MCF 10A (cell line): ENCODE measurements at regions not wholly inside any gene's neighbourhood (a gene's known extent, or its start where the extent isn't known, plus 50 kb on each side); places are given as distances from the start of the nearest gene placed in this dataset.

Experiments
- BruUV-seq: library from RNA; stranded (reverse); fragments of 400-500 nt; replicated peaks from 2 replicates; lab custom pipeline; 2021; lab: Mats Ljungman, UMichigan
- CTCF ChIA-PET: fragments of 300-600 bp; sonication (Branson Sonifier 250); formaldehyde crosslinking; extraction: SDS; loops from one replicate; lab custom pipeline; 2021; ENCODE audit warnings: antibody characterized with exemption, inconsistent platforms; lab: Yijun Ruan, JAX
- POLR2A ChIA-PET: fragments of 300-600, 350-650 bp; sonication (Branson Sonifier 250); formaldehyde crosslinking; extraction: SDS; loops from one replicate; lab custom pipeline; 2020; ENCODE audit warnings: antibody characterized with exemption, inconsistent platforms; lab: Yijun Ruan, JAX
- DNase-seq: peaks from one replicate; pipeline ENCODE4 v3.0.0-alpha.2; 2018; ENCODE audit not compliant: unreplicated experiment
- H3K27ac Mint-ChIP-seq: one replicate; pipeline ENCODE4 v1.8.0; 2022; ENCODE audit warnings: mild to moderate bottlenecking, low read depth, mixed read lengths; ENCODE audit not compliant: unreplicated experiment
- H3K27me3 Mint-ChIP-seq: one replicate; pipeline ENCODE4 v1.8.0; 2022; ENCODE audit warnings: mixed read lengths; ENCODE audit not compliant: insufficient read depth, unreplicated experiment
- H3K36me3 Mint-ChIP-seq: one replicate; pipeline ENCODE4 v1.8.0; 2022; ENCODE audit warnings: mild to moderate bottlenecking, moderate library complexity, mixed read lengths; ENCODE audit not compliant: insufficient read depth, unreplicated experiment
- H3K4me1 Mint-ChIP-seq: one replicate; pipeline ENCODE4 v1.8.0; 2022; ENCODE audit warnings: mixed read lengths; ENCODE audit not compliant: insufficient read depth, unreplicated experiment
- H3K4me3 Mint-ChIP-seq: one replicate; pipeline ENCODE4 v1.8.0; 2022; ENCODE audit warnings: mild to moderate bottlenecking, moderate library complexity, mixed read lengths; ENCODE audit not compliant: unreplicated experiment
- H3K9me3 Mint-ChIP-seq: one replicate; pipeline ENCODE4 v1.8.0; 2022; ENCODE audit warnings: mixed read lengths; ENCODE audit not compliant: unreplicated experiment
- intact Hi-C: fragments of 100-400 bp; cut with micrococcal nuclease; formaldehyde crosslinking; loops from 2 replicates; pipeline ENCODE4 v1.14.1; 2022
- TF ChIP-seq, protein P1 (sequence below): fragments of 200-600 bp; IDR thresholded peaks from one replicate; pipeline ENCODE4 v1.8.0; 2022; ENCODE audit warnings: antibody characterized with exemption, mild to moderate bottlenecking; ENCODE audit not compliant: unreplicated experiment

GRCh38 chr5:145562931-145563330 lies 272.2 kb downstream of the PRELID2 start:
- H3K9me3 Mint-ChIP-seq, result no peaks in the 10 kb centered on the region
- TF ChIP-seq, protein P1, sequence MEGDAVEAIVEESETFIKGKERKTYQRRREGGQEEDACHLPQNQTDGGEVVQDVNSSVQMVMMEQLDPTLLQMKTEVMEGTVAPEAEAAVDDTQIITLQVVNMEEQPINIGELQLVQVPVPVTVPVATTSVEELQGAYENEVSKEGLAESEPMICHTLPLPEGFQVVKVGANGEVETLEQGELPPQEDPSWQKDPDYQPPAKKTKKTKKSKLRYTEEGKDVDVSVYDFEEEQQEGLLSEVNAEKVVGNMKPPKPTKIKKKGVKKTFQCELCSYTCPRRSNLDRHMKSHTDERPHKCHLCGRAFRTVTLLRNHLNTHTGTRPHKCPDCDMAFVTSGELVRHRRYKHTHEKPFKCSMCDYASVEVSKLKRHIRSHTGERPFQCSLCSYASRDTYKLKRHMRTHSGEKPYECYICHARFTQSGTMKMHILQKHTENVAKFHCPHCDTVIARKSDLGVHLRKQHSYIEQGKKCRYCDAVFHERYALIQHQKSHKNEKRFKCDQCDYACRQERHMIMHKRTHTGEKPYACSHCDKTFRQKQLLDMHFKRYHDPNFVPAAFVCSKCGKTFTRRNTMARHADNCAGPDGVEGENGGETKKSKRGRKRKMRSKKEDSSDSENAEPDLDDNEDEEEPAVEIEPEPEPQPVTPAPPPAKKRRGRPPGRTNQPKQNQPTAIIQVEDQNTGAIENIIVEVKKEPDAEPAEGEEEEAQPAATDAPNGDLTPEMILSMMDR, result no peak
- no TSS peak for BruUV-seq
- no peak overlapping the region for H3K27ac Mint-ChIP-seq
- H3K4me1 Mint-ChIP-seq, result no peaks in the 10 kb centered on the region
- no peak overlapping the region for H3K4me3 Mint-ChIP-seq
- intact Hi-C loops, result no loop called here
- H3K27me3 Mint-ChIP-seq, result no peaks in the 10 kb centered on the region
- ChIA-PET CTCF (no interaction called here), POLR2A (no interaction called here)
- no peak for DNase-seq
- H3K36me3 Mint-ChIP-seq, result no peaks in the 10 kb centered on the region

DNA sequence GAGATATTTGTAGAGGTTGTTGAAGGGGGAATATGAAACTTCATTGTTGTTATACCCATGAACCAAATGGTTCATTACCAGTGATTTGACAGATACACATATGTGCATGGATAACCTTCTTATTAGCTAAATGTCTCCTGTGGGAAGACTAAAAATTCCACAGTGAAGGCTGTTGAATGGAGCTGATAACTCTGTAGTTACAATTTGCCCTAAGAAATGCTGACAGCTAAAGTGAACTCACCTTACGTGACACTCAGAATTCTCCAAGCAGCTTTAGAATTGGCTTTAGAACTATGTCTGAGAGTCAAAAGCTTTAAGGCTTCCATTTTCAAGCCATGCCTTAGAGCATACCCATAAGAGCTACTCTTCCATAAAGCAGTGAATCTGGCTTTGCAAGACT lies 276.9 kb downstream of the PRELID2 start:
- H3K36me3 Mint-ChIP-seq, result no peaks in the 10 kb centered on the region
- H3K4me3 Mint-ChIP-seq, result no peak overlapping the region
- H3K4me1 Mint-ChIP-seq, result peaks cover 9% of the 10 kb centered on the region
- H3K9me3 Mint-ChIP-seq, result no peaks in the 10 kb centered on the region
- H3K27ac Mint-ChIP-seq, result no peak overlapping the region
- no TSS peak for BruUV-seq
- intact Hi-C loops, result no loop called here
- POLR2A ChIA-PET, result no interaction called here
- CTCF ChIA-PET, result interaction anchor here (0.7 to 1.2 kb wide), 2 partner anchors 22 to 1578 kb away, joined by 3 to 4 read pairs; no protein-coding TSS in a partner anchor
- DNase-seq, result no peak
- H3K27me3 Mint-ChIP-seq, result no peaks in the 10 kb centered on the region
- TF ChIP-seq, protein P1, result no peak

DNA sequence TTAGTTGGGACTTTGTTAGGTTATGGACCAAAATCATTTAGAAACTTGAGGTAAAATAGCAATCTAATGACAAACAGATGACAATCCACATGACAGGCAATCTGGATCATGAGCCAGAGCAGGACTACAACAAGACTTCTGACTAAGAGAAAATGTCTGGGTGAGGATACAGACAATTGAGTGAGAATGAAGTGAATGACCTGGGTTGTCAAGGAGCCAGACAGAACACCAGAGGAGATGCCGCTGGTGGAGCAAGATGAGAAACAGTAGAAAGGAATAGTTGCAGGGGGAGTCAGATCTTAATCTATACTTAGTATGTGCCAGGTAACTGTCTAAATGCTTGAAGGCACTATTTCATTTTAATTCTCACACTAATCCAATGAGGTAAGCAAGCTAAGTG lies 277.8 kb downstream of the PRELID2 start:
- no peak for DNase-seq
- no peak overlapping the region for H3K4me3 Mint-ChIP-seq
- ChIA-PET CTCF (interaction anchor here (1.0 to 1.2 kb wide), 2 partner anchors 21 to 78 kb away, joined by 3 read pairs; no protein-coding TSS in a partner anchor), POLR2A (interaction anchor here (1.0 kb wide), 1 partner anchor 13 kb away, joined by 3 read pairs; no protein-coding TSS in a partner anchor)
- peaks cover 9% of the 10 kb centered on the region for H3K4me1 Mint-ChIP-seq
- no TSS peak for BruUV-seq
- no peaks in the 10 kb centered on the region for H3K27me3 Mint-ChIP-seq
- H3K9me3 Mint-ChIP-seq, result no peaks in the 10 kb centered on the region
- H3K27ac Mint-ChIP-seq, result no peak overlapping the region
- no peaks in the 10 kb centered on the region for H3K36me3 Mint-ChIP-seq
- TF ChIP-seq, protein P1, result no peak
- intact Hi-C loops, result no loop called here

GRCh38 chr5:145554399-145554798 lies 280.7 kb downstream of the PRELID2 start:
- peak; percentile 74 for DNase-seq
- H3K4me1 Mint-ChIP-seq, result peaks cover 9% of the 10 kb centered on the region
- intact Hi-C loops, result no loop called here

More at GRCh38 chr5:145554399-145554798, 280.7 kb downstream of the PRELID2 start:
- Mint-ChIP-seq H3K27me3 (no peaks in the 10 kb centered on the region), H3K9me3 (no peaks in the 10 kb centered on the region), H3K4me3 (no peak overlapping the region), H3K36me3 (no peaks in the 10 kb centered on the region), H3K27ac (no peak overlapping the region)
- CTCF ChIA-PET, result no interaction called here
- POLR2A ChIA-PET, result interaction anchor here (0.8 kb wide), 1 partner anchor 15 kb away, joined by 4 read pairs; no protein-coding TSS in a partner anchor
- TF ChIP-seq, protein P1, result no peak
- BruUV-seq, result no TSS peak
